Endothelial cell of umbilical vein (primary cell): ENCODE measurements at regions not wholly inside any gene's neighbourhood (a gene's known extent, or its start where the extent isn't known, plus 50 kb on each side); places are given as distances from the start of the nearest gene placed in this dataset.

Experiments used
- BruUV-seq: library from RNA; stranded (reverse); fragments of 400-500 nt; replicated peaks from 2 replicates; lab custom pipeline; 2021; lab: Mats Ljungman, UMichigan
- CTCF ChIA-PET: fragments of 300-600, 350-600 bp; sonication (Branson Sonifier 250); formaldehyde crosslinking; loops from one replicate; lab custom pipeline; 2021; ENCODE audit warnings: antibody characterized with exemption, inconsistent platforms; lab: Charles Lee
- POLR2A ChIA-PET: fragments of 300-600, 350-600 bp; sonication (Branson Sonifier 250); formaldehyde crosslinking; loops from one replicate; lab custom pipeline; 2021; ENCODE audit warnings: antibody characterized with exemption, inconsistent platforms; lab: Charles Lee
- DNase-seq: peaks from one replicate; pipeline ENCODE4 v3.0.0-alpha.2; 2011; ENCODE audit warnings: low read depth, low spot score
- FAIRE-seq: peaks from 2 replicates; lab custom pipeline; 2011; peaks lifted over from hg19 to GRCh38; lab: Jason Lieb, UNC
- H2AFZ ChIP-seq: 2 replicates; pipeline ENCODE4 v1.6.0; 2012; ENCODE audit warnings: low read depth, low read length, control low read depth, inconsistent platforms
- H3K27ac ChIP-seq: 2 replicates; pipeline ENCODE4 v1.5.1; 2011; ENCODE audit warnings: low read depth, mild to moderate bottlenecking, control low read depth, low read length, moderate library complexity; ENCODE audit not compliant: insufficient read depth
- H3K27me3 ChIP-seq, 2 experiments: 2 replicates each; pipeline versions ENCODE4 v1.6.0 to v1.6.1; 2011; ENCODE audit warnings: low read length in 2 of 2, mixed read lengths in 1 of 2; ENCODE audit not compliant: control insufficient read depth in 2 of 2, insufficient read depth in 2 of 2
- H3K36me3 ChIP-seq, 2 experiments: 2 replicates in 1 of 2; 3 replicates in 1 of 2; pipeline ENCODE4 v1.5.1; 2011; ENCODE audit warnings: low read length in 2 of 2, mild to moderate bottlenecking in 1 of 2, moderate library complexity in 1 of 2; ENCODE audit not compliant: control insufficient read depth in 2 of 2, insufficient read depth in 2 of 2; ENCODE audit errors: extremely low read depth in 1 of 2
- H3K4me1 ChIP-seq: 3 replicates; pipeline ENCODE4 v1.5.1; 2011; ENCODE audit warnings: mild to moderate bottlenecking, low read length; ENCODE audit not compliant: control insufficient read depth, insufficient read depth; ENCODE audit errors: extremely low read depth
- H3K4me2 ChIP-seq: 2 replicates; pipeline ENCODE4 v1.6.1; 2011; ENCODE audit warnings: low read length, control low read depth, mixed read lengths; ENCODE audit not compliant: insufficient read depth
- H3K4me3 ChIP-seq, 3 experiments: fragments of 200-600 bp in 1 of 3; sonication (generic), shearing (Covaris generic) in 1 of 3; replicated peaks in 1 of 3; 2 replicates each; pipeline ENCODE4 v1.5.1; 2011 to 2016; ENCODE audit warnings: control low read depth in 3 of 3, low read length in 3 of 3, mild to moderate bottlenecking in 2 of 3, inconsistent platforms in 1 of 3, low read depth in 1 of 3, moderate library complexity in 1 of 3; ENCODE audit not compliant: insufficient read depth in 1 of 3
- H3K79me2 ChIP-seq: 2 replicates; pipeline ENCODE4 v1.6.0; 2012; ENCODE audit warnings: low read length, inconsistent platforms; ENCODE audit not compliant: control insufficient read depth, insufficient read depth
- H3K9ac ChIP-seq: replicated peaks from 2 replicates; pipeline ENCODE3; 2011; ENCODE audit warnings: low read length, control low read depth; ENCODE audit not compliant: insufficient read depth; ENCODE audit errors: extremely low read depth
- H3K9me1 ChIP-seq: replicated peaks from 3 replicates; pipeline ENCODE4 v1.6.0; 2011; ENCODE audit warnings: mild to moderate bottlenecking, low read length; ENCODE audit not compliant: control insufficient read depth, insufficient read depth; ENCODE audit errors: extremely low read depth
- H3K9me3 ChIP-seq: replicated peaks from 2 replicates; pipeline ENCODE4 v1.5.1; 2012; ENCODE audit warnings: low read length, inconsistent platforms; ENCODE audit not compliant: control insufficient read depth, insufficient read depth
- H4K20me1 ChIP-seq: replicated peaks from 2 replicates; pipeline ENCODE3; 2011; ENCODE audit warnings: mild to moderate bottlenecking, low read length; ENCODE audit not compliant: control insufficient read depth, insufficient read depth; ENCODE audit errors: extremely low read depth
- CTCF ChIP-seq, 2 donors: IDR thresholded peaks; 1 replicate in 1 of 2; 2 replicates in 1 of 2; pipeline ENCODE4 v1.5.1; 2011; ENCODE audit warnings: low read length in 2 of 2, mild to moderate bottlenecking in 2 of 2, moderate library complexity in 2 of 2, control low read depth in 1 of 2, inconsistent platforms in 1 of 2, low read depth in 1 of 2; ENCODE audit not compliant: insufficient read depth in 1 of 2; ENCODE audit errors: extremely low read depth in 1 of 2
- EZH2 ChIP-seq: IDR thresholded peaks from 2 replicates; pipeline ENCODE4 v1.6.1; 2012; ENCODE audit warnings: borderline replicate concordance, low read depth, mild to moderate bottlenecking, moderate library complexity, low read length, inconsistent platforms; ENCODE audit not compliant: severe bottlenecking
- FOS ChIP-seq: IDR thresholded peaks from 2 replicates; pipeline ENCODE4 v1.6.1; 2011; ENCODE audit warnings: mild to moderate bottlenecking, low read length, moderate library complexity, borderline replicate concordance; ENCODE audit not compliant: insufficient read depth
- GATA2 ChIP-seq: IDR thresholded peaks from 2 replicates; pipeline ENCODE4 v1.7.0; 2011; ENCODE audit warnings: low read depth, mild to moderate bottlenecking, moderate library complexity, mixed read lengths, low read length; ENCODE audit not compliant: insufficient read length, insufficient read depth
- JUN ChIP-seq: IDR thresholded peaks from 2 replicates; pipeline ENCODE4 v1.6.1; 2011; ENCODE audit warnings: borderline replicate concordance, low read depth; ENCODE audit not compliant: insufficient read length, insufficient read depth
- MAX ChIP-seq: IDR thresholded peaks from 2 replicates; pipeline ENCODE4 v1.6.1; 2011; ENCODE audit not compliant: insufficient read depth, insufficient read length
- MYC ChIP-seq: IDR thresholded peaks from one replicate; pipeline ENCODE4 v1.6.1; 2011; ENCODE audit warnings: mild to moderate bottlenecking, low read depth, low read length
- POLR2A ChIP-seq: IDR thresholded peaks from 2 replicates; pipeline ENCODE4 v1.6.1; 2012; ENCODE audit warnings: low read depth, mild to moderate bottlenecking, control low read depth, low read length
- POLR2AphosphoS5 ChIP-seq: IDR thresholded peaks from 2 replicates; pipeline ENCODE4 v1.6.1; 2012; ENCODE audit warnings: low read depth, mild to moderate bottlenecking, control low read depth, low read length, moderate library complexity; ENCODE audit not compliant: insufficient read depth
- dilution Hi-C: fragments of 300-500 bp; cut with MboI; formaldehyde crosslinking; loops from one replicate; pipeline ENCODE4 v1.15.0; 2019; ENCODE audit warnings: low sequenced_read_pairs; ENCODE audit not compliant: extremely low pct_ligation_motif_present
- intact Hi-C: fragments of 100-400 bp; cut with micrococcal nuclease; formaldehyde crosslinking; loops from one replicate; pipeline ENCODE4 v1.10.0; 2022

GRCh38 chrX:36543499-36543898, 464.7 kb upstream of the FAM47C start:
- intact Hi-C loops = no loop called here
- Histone ChIP-seq H3K27me3 (no peaks in the 10 kb centered on the region), H3K9me3 (no peaks in the 10 kb centered on the region), H3K9me1 (no peaks in the 10 kb centered on the region), H3K27ac (no peak overlapping the region), H4K20me1 (no peaks in the 10 kb centered on the region), H3K4me3 (no peak overlapping the region), H3K4me2 (no peak overlapping the region), H2AFZ (no peak overlapping the region), H3K36me3 (no peaks in the 10 kb centered on the region), H3K4me1 (no peaks in the 10 kb centered on the region), H3K79me2 (no peaks in the 10 kb centered on the region), H3K9ac (no peak overlapping the region)
- no TSS peak for BruUV-seq
- DNase-seq = no peak
- ChIA-PET CTCF (no interaction called here), POLR2A (no interaction called here)
- TF ChIP-seq POLR2AphosphoS5 (no peak), MAX (no peak), EZH2 (no peak), FOS (no peak), MYC (no peak), POLR2A (no peak), CTCF (IDR thresholded peaks at IDR 0.05; ENCODE audit: extremely low read depth in 1 of 2, insufficient read depth in 1 of 2, low read depth in 1 of 2, low read length in 2 of 2) (no peak), JUN (no peak), GATA2 (no peak)
- dilution Hi-C loops = no loop called here
- no peak for FAIRE-seq
